ENCODE measurements at regions not wholly inside any gene's neighbourhood (a gene's known extent, or its start where the extent isn't known, plus 50 kb on each side); places are given as distances from the start of the nearest gene placed in this dataset.

GRCh38 chr20:12047838-12048432 is 130.2 kb downstream of the BTBD3 start:
- Histone ChIP-seq H3K27ac (no peak overlapping the region), H3K4me3 (no peak overlapping the region), H3K4me1 (no peaks in the 10 kb centered on the region), H3K27me3 (ENCODE audit: insufficient read depth in 3 of 3, low read length in 2 of 3) (no peaks in the 10 kb centered on the region), H3K9me3 (no peaks in the 10 kb centered on the region), H3K36me3 (ENCODE audit: insufficient read depth in 1 of 2, low read depth in 1 of 2) (no peaks in the 10 kb centered on the region)
- 91 to 97% (median 95%) methylated on average over 1 of the region's 1 CpG for WGBS, 3 donors
- ATAC-seq (no peak), DNase-seq (no peak)
- intact Hi-C loops (cut with DNase I): no loop called here
- TF ChIP-seq CTCF (IDR thresholded peaks at IDR 0.05): no peak

GRCh38 chr20:12049125-12049524 is 131.4 kb downstream of the BTBD3 start:
- no peaks in the 10 kb centered on the region for H3K27me3 ChIP-seq (ENCODE audit: insufficient read depth in 3 of 3, low read length in 2 of 3)
- WGBS, 3 donors: 74 to 80% (median 76%) methylated on average over 2 of the region's 2 CpGs
- no peaks in the 10 kb centered on the region for H3K9me3 ChIP-seq
- intact Hi-C loops (cut with DNase I): no loop called here
- TF ChIP-seq CTCF (IDR thresholded peaks at IDR 0.05): no peak
- H3K27ac ChIP-seq: no peak overlapping the region
- ATAC-seq (no peak), DNase-seq (no peak)
- no peaks in the 10 kb centered on the region for H3K4me1 ChIP-seq
- H3K36me3 ChIP-seq (ENCODE audit: insufficient read depth in 1 of 2, low read depth in 1 of 2): no peaks in the 10 kb centered on the region
- no peak overlapping the region for H3K4me3 ChIP-seq

GRCh38 chr20:12051206-12052163 is 133.8 kb downstream of the BTBD3 start:
- Histone ChIP-seq H3K4me3 (no peak overlapping the region), H3K9me3 (no peaks in the 10 kb centered on the region), H3K36me3 (ENCODE audit: insufficient read depth in 1 of 2, low read depth in 1 of 2) (no peaks in the 10 kb centered on the region), H3K27ac (no peak overlapping the region), H3K27me3 (ENCODE audit: insufficient read depth in 3 of 3, low read length in 2 of 3) (no peaks in the 10 kb centered on the region), H3K4me1 (no peaks in the 10 kb centered on the region)
- intact Hi-C loops (cut with DNase I): no loop called here
- ATAC-seq (no peak), DNase-seq (no peak)
- WGBS, 3 donors: 80 to 88% (median 83%) methylated on average over 9 of the region's 9 CpGs
- TF ChIP-seq CTCF (IDR thresholded peaks at IDR 0.05): no peak

GRCh38 chr20:12053353-12053752 is 135.7 kb downstream of the BTBD3 start:
- no peaks in the 10 kb centered on the region for H3K9me3 ChIP-seq
- DNase-seq: no peak
- ATAC-seq: no peak
- intact Hi-C loops (cut with DNase I): no loop called here
- no peak overlapping the region for H3K4me3 ChIP-seq
- H3K27ac ChIP-seq: no peak overlapping the region
- no peaks in the 10 kb centered on the region for H3K27me3 ChIP-seq (ENCODE audit: insufficient read depth in 3 of 3, low read length in 2 of 3)
- no peak for TF ChIP-seq CTCF (IDR thresholded peaks at IDR 0.05)
- H3K4me1 ChIP-seq: no peaks in the 10 kb centered on the region
- H3K36me3 ChIP-seq (ENCODE audit: insufficient read depth in 1 of 2, low read depth in 1 of 2): no peaks in the 10 kb centered on the region
